ENCODE measurements at regions not wholly inside any gene's neighbourhood (a gene's known extent, or its start where the extent isn't known, plus 50 kb on each side); places are given as distances from the start of the nearest gene placed in this dataset.

DNA sequence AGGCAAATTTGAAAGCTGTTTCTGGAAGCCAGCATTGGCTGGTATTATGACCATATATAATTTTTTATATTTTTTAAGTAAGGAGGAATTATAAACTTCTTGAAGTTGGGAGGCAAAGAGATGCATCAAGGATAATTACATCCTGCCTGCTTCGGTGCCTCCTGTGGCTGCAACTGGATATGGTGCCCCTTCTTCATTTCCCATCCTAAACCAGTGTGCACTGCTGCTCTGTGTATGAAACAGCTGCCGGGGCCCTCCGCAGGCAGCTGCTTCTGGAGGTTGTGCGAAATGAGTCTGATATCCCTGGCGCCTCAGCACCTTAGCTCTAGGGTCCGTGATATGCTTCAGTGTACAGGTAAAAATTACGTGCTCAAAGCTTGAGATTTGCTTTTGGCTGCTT lies 304.2 kb downstream of the ENC1 start:
- no peak for DNase-seq

DNA sequence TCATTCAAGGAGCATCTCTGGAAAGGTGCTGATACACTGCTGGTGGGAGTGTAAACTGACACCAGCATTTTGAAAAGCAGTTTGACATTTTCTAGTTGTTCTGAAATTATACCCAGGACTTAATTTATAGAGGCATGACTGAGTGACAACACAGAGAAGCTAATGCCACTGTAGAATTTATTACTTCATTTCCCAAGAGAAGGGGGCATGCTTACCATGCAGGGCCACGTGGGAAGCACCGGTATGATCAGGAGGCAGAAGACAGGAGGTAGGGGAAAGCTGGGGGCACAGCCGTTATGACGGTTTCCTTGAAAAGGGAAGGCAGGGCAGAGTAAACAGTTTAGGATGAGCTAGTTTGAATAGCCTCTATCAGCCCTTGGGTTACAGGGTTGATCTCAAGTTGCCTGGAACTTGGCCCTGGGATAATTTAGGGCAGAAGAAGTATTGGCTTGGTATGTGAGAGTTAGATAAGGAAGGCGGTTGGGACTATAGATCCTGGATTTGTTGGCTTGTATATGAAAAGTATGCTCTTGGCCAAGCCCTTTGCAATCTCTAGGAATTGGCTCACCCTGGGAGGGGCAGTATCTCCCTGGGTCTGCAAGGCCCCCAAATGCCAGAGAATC lies 305.7 kb downstream of the ENC1 start:
- no peak for DNase-seq

DNA sequence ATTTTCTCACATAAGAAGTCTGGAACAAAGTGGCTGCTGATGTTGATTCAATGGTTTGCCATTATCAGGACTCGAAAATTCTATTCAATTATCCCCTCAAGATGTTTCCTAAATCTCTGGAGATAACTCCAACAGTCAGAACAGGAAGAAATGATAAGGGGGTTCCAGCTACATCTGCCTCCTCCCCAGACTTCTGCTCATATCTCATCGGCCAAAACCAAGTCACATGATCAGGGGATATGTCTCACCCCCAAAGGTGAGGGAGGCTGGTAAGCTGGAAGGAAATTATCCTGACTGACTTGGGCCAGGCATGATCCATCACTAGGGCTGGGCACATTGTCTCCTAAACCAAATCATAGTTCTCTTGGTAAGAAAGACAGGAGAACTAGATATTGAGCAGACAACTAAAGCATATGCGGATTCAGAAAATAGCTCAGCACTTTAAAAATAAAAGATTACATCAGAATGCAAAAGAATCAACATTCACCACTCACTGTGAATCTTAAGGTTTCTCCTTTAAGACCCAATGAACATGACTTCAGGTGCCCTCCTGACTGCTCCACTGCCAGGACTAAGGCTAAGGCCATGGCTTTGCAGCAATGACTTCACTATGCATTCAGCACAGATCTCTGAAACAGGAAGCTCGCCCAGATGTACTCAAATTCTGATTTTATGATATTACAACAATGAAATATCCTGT lies 306.3 kb downstream of the ENC1 start:
- no peak for DNase-seq

GRCh38 chr5:74333430-74333829 lies 307.1 kb downstream of the ENC1 start:
- no peak for DNase-seq

DNA sequence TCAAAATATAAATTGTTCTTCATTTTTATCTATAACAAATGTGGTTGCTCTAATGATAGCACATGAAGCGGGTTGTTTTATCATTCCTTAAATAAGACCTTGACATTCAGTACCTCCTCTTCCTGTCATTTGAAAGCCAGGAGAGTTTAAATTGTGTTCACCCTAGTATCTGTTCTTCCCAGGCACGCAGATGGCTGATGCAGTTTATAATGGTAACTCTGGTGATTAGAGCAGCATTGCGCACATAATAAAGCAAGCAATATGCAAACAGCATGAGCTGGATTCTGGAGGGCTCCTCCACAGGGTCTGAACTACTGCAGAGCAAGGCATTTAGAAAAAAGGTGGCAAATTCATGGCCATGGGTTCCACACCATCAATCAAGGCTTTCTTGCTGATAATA lies 307.8 kb downstream of the ENC1 start:
- no peak for DNase-seq

- DNase-seq = no peak
Measured at GRCh38 chr5:74332006-74332405, 308.5 kb downstream of the ENC1 start.

GRCh38 chr5:74328221-74328630 lies 312.3 kb downstream of the ENC1 start:
- no peak for DNase-seq

DNA sequence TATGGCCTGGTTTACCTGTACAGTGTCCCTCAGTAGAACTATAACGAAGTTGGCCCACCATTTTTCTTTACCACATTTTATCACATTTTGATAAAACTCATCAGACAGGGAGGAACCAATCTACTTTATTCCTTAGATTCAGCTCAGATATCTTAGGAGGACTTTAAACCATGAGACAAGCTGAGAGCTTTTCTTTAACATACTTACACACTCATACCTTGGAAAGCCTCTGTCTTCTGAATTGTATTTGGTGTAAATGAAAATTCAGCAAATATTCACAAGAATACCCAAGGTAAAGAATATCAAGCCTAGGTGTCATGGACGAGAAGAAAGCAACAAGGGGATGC lies 313.2 kb downstream of the ENC1 start:
- no peak for DNase-seq

GRCh38 chr5:74326571-74327338 lies 313.8 kb downstream of the ENC1 start:
- peak; percentile 65 for DNase-seq

DNA sequence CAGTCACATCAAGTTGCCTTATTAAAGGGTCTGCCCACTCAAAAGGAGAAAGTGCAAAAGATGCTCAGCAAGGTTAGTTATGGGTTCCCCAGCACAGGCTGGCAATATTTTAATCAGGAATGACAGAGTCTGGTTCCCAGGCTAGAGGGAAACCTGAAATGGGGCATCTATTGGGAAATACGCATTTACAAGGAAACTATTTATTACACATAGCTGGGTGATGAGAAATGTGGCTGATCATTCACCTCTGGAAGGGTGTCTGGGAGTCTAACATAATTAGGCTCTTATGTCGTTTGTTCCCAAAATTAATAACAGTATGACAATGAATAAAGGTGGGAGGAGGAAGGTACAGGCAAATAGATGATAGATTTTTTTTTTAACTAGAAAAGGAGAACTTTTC lies 314.7 kb downstream of the ENC1 start:
- DNase-seq = no peak

DNA sequence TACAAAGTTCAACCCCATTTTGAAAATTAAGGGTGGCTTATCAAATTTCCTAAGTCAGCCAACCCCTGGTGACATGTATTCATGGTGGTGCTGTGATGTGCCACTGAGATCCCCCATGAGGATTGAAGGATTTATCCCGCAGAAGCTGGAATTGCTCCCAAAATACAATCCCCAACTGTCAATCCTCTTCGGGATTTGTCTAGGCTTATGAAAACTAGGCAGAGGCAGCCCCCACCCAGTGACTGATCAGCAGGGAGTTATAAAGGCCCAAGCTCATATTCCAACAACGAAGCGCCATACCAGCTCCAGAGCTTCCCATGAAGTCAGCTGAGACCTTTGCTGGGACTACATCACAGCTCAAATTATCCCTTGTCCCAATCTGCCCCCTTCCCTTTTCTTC lies 316.0 kb downstream of the ENC1 start:
- no peak for DNase-seq

DNA sequence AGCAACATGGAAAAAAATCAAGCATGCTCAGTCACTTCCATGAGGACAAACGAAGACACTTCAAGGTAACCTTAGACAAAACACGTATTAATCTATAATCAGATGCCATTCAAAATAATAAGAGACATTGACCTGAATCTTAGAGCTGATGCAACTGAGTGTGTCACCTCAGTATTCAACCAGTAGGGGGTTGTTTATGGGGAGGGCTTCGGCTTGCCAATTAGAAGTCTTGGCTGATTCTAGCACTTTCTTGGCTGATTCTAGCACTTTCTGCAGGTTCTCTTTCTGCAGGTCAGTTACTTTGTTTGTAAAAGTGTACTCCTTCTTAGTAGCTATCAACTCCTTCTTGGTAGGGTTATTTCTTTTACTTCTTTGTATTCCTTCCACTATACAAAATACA lies 317.6 kb downstream of the ENC1 start:
- no peak for DNase-seq

GRCh38 chr5:74322191-74322590 lies 318.3 kb downstream of the ENC1 start:
- DNase-seq = no peak

GRCh38 chr5:74321326-74321725 lies 319.2 kb downstream of the ENC1 start:
- DNase-seq = no peak

GRCh38 chr5:74320526-74320925 lies 320.0 kb downstream of the ENC1 start:
- no peak for DNase-seq

- DNase-seq = no peak
Measured at GRCh38 chr5:74319076-74319475, 321.5 kb downstream of the ENC1 start.

DNA sequence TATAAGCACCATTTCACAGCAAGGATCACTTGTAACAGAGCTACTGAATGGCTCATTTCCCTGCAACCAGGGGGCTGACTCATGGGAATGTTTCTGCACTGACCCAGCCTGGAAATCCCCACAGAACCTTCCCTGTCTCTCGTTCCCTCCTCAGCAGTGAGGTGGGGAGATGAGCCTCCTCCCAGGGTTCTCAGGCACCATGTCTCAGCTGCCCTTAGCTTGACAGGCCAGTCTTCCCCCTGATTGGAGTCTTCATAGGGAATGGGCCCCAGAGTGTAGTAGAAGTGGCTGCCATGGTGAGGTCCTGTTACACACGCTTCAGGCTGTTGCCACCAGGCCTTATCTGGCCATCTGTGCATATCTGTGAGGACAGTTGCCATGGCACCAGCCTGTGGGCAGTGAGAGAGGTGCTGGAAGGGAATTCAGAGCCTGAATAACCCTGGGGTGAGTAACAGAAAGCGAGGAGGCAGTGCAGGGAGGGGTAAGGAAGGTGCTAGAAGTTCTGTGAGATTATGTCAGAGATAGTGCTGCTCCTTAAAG lies 324.4 kb downstream of the ENC1 start:
- DNase-seq = no peak

- DNase-seq = no peak
Measured at GRCh38 chr5:74314906-74315305, 325.6 kb downstream of the ENC1 start.

- no peak for DNase-seq
Measured at GRCh38 chr5:74313896-74314295, 326.6 kb downstream of the ENC1 start.

- DNase-seq = no peak
Measured at GRCh38 chr5:74312746-74313145, 327.8 kb downstream of the ENC1 start.

DNA sequence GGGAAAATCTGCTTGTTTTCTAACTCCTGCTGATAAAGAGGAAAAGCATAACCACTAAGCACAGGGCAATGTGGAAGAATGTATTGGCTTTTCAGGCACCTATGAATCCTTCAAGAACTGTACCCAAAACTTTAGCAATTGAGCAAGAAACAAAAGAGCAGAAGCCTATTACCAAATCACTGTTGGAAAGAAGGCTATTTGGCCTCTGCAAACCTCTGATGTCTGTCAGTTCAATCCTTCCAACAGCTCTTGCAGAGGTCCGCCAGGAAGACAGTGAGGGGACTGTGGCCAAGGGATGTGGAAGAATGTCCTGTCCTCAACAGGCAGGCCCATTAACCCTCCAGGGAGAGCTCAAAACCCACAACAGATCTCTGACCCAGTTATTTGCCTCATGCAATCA lies 328.6 kb downstream of the ENC1 start:
- DNase-seq = no peak

- DNase-seq = no peak
Measured at GRCh38 chr5:74310997-74311930, 329.3 kb downstream of the ENC1 start.

GRCh38 chr5:74310386-74310785 lies 330.1 kb downstream of the ENC1 start:
- DNase-seq = no peak
